Glutamatergic neuron (in vitro differentiated cells): ENCODE measurements at regions not wholly inside any gene's neighbourhood (a gene's known extent, or its start where the extent isn't known, plus 50 kb on each side); places are given as distances from the start of the nearest gene placed in this dataset.

Experiments
- DNase-seq: peaks from one replicate; pipeline ENCODE4 v3.0.0; 2022
- H3K27ac Mint-ChIP-seq: one replicate; pipeline ENCODE4 v1.8.0; 2020; ENCODE audit warnings: mild to moderate bottlenecking, mixed read lengths, inconsistent platforms; ENCODE audit not compliant: unreplicated experiment
- H3K27me3 Mint-ChIP-seq: one replicate; pipeline ENCODE4 v1.8.0; 2020; ENCODE audit warnings: mild to moderate bottlenecking, moderate library complexity, mixed read lengths, inconsistent platforms; ENCODE audit not compliant: unreplicated experiment
- H3K36me3 Mint-ChIP-seq: one replicate; pipeline ENCODE4 v1.8.0; 2020; ENCODE audit warnings: mild to moderate bottlenecking, mixed read lengths, inconsistent platforms; ENCODE audit not compliant: unreplicated experiment
- H3K4me1 Mint-ChIP-seq: one replicate; pipeline ENCODE4 v1.8.0; 2020; ENCODE audit warnings: mild to moderate bottlenecking, low read depth, mixed read lengths, inconsistent platforms; ENCODE audit not compliant: unreplicated experiment
- H3K4me3 Mint-ChIP-seq: one replicate; pipeline ENCODE4 v1.8.0; 2020; ENCODE audit warnings: mild to moderate bottlenecking, mixed read lengths, inconsistent platforms; ENCODE audit not compliant: unreplicated experiment
- H3K9me3 Mint-ChIP-seq: one replicate; pipeline ENCODE4 v1.8.0; 2020; ENCODE audit warnings: mild to moderate bottlenecking, moderate library complexity, mixed read lengths, inconsistent platforms; ENCODE audit not compliant: unreplicated experiment
- CTCF ChIP-seq: fragments of 200-600 bp; sonication (generic); IDR thresholded peaks from one replicate; pipeline ENCODE4 v1.5.0; 2021; ENCODE audit not compliant: partially characterized antibody, unreplicated experiment

- Mint-ChIP-seq H3K9me3 (peaks cover 1% of the 10 kb centered on the region), H3K36me3 (no peaks in the 10 kb centered on the region)
These were observed 437.5 kb downstream of the TFAP2A start for GRCh38 chr6:9977411-9977810.

DNA sequence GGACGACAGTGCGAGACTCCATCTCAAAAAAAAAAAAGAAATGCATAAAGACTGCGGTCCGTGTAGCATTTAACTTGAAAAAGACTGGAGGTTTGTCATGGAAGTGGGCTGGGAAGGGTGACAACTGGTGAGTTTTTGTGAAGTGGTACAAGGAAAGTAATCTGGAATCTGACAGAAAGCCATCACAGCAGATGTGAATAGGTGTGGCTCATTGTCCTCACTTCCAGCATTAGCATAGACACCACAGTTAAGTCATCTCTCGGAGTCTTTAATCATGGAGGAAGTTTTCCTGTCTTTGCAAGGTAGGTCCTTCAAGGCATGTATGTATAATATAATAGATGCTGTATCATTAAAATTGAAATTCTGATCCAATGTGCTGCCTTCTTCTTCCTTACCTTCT lies 453.2 kb downstream of the TFAP2A start:
- Mint-ChIP-seq H3K27ac (no peak overlapping the region), H3K4me1 (peaks cover 4% of the 10 kb centered on the region), H3K4me3 (no peak overlapping the region), H3K9me3 (no peaks in the 10 kb centered on the region), H3K36me3 (no peaks in the 10 kb centered on the region), H3K27me3 (peaks cover 4% of the 10 kb centered on the region)
- no peak for DNase-seq
- no peak for TF ChIP-seq CTCF

More at GRCh38 chr6:9977411-9977810, 437.5 kb downstream of the TFAP2A start:
- no peaks in the 10 kb centered on the region for H3K4me1 Mint-ChIP-seq
- TF ChIP-seq CTCF: no peak
- H3K4me3 Mint-ChIP-seq: no peak overlapping the region
- no peak overlapping the region for H3K27ac Mint-ChIP-seq
- peaks cover 1% of the 10 kb centered on the region for H3K27me3 Mint-ChIP-seq
- DNase-seq: no peak

DNA sequence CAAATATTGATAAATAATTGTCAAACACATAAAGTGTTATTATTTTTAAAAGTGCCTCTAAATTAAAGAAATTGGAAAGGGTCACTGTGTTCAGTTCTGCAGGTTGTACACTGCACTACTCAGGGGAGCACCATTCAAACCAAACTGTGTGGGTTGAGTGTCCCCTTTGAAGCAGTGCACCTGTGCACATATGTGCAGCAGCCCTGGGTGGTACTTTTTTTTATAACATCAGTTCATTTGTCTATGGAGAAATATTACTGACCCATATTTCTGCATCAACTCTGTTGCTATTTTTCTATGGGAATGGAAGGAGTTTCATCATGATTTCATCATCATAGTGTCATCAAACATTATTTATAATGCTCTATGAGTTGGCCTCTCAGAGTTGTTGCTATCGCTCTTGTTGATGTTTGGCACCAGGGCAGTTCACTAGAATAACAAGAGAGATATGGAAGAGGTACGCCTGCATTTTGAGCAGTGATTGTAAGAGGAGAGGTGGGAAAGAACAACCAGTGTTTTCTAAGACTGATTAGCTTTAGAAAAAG lies 457.6 kb downstream of the TFAP2A start:
- H3K4me1 Mint-ChIP-seq: peaks cover 4% of the 10 kb centered on the region
- H3K27ac Mint-ChIP-seq: no peak overlapping the region
- H3K36me3 Mint-ChIP-seq: no peaks in the 10 kb centered on the region
- no peak for TF ChIP-seq CTCF
- peaks cover 2% of the 10 kb centered on the region for H3K27me3 Mint-ChIP-seq
- no peak overlapping the region for H3K4me3 Mint-ChIP-seq
- peaks cover 2% of the 10 kb centered on the region for H3K9me3 Mint-ChIP-seq
- no peak for DNase-seq

DNA sequence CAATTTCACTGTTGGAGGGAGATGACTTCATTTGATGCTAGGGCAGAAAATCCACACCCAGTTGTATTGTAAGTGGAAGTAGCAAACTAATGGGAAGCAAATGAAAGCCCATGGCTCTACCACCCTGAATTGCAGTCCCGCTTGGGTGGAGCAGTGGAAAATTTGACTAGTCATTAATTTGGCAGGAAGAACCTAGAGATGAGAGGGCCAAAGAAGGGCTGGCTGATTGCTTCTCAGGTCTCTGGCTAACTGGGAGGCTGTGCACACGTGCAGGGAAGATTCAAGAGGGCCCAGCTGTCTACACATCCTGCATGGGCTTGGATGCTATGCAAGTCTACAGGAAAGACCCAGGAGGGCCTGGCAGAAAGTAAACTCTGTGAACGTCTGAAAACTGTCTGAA lies 466.2 kb downstream of the TFAP2A start:
- Mint-ChIP-seq H3K27me3 (no peaks in the 10 kb centered on the region), H3K36me3 (no peaks in the 10 kb centered on the region), H3K27ac (no peak overlapping the region), H3K4me1 (no peaks in the 10 kb centered on the region), H3K9me3 (peaks cover 2% of the 10 kb centered on the region), H3K4me3 (no peak overlapping the region)
- no peak for TF ChIP-seq CTCF
- DNase-seq: no peak

- Mint-ChIP-seq H3K36me3 (no peaks in the 10 kb centered on the region), H3K4me3 (no peak overlapping the region), H3K27ac (no peak overlapping the region), H3K4me1 (no peaks in the 10 kb centered on the region), H3K27me3 (no peaks in the 10 kb centered on the region), H3K9me3 (peaks cover 4% of the 10 kb centered on the region)
- DNase-seq: no peak
- TF ChIP-seq CTCF: no peak
These were observed 470.9 kb downstream of the TFAP2A start for GRCh38 chr6:9943986-9944385.
